ENCODE measurements at regions not wholly inside any gene's neighbourhood (a gene's known extent, or its start where the extent isn't known, plus 50 kb on each side); places are given as distances from the start of the nearest gene placed in this dataset.

DNA sequence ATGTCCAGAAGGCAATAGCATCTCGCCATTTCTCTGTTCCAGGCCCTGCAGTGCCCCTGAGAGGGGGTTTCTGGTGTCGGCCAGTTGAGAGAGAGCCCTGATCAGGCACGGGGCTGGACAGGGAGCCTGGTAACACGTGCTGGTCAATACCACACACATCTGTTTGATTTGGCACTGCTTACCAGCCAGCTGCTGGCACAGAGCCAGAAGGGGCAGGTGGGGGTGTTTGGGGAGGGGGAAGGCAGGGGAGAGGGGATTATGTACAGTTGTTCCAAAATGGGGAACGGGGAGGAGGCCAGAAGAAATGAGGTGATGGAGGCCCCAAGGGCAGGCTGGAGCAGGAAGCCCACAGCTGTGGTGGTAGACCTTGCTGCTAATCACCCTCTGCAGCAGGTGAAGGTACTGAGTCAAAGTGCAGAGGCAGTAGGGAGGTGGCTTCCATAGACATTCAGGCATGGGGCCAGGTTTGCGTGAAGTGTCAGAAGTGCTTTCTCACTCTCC lies 153.5 kb upstream of the LPP start:
- ATAC-seq: no peak
- FAIRE-seq: no peak
- SMC1A ChIA-PET (ENCODE audit: uncharacterized antibody, unreplicated experiment): interaction anchor here (0.8 to 1.7 kb wide), 2 partner anchors 63 to 86 kb away, joined by 3 read pairs; no protein-coding TSS in a partner anchor
- POLR2A ChIA-PET: no interaction called here
- H3K9ac ChIP-seq (ENCODE audit: control insufficient read depth, insufficient read depth, low read length): no peak overlapping the region
- no peaks in the 10 kb centered on the region for H3K9me3 ChIP-seq (replicated peaks; ENCODE audit: control insufficient read depth, insufficient read depth, low read length)
- no TSS peak for BruUV-seq (replicated peaks)
- DNase-seq (ENCODE audit: low read depth, low spot score): no peak
- H3K27me3 ChIP-seq (replicated peaks in 1 of 2; ENCODE audit: control insufficient read depth in 2 of 2, insufficient read depth in 2 of 2, low read length in 1 of 2): 0 out of 4 replicates have a peak, but pooled peaks cover 0 to 2% of the 10 kb centered on the region in 2 experiments
- no peaks in the 10 kb centered on the region for H3K36me3 ChIP-seq (ENCODE audit: control insufficient read depth in 2 of 2, insufficient read depth in 2 of 2, low read length in 1 of 2)
- H3K79me2 ChIP-seq (ENCODE audit: control insufficient read depth, insufficient read depth, low read length): no peaks in the 10 kb centered on the region
- no peak overlapping the region for H2AFZ ChIP-seq (ENCODE audit: control insufficient read depth, low read depth, low read length)
- 30% methylated on average over 6 of the region's 6 CpGs for WGBS (ENCODE audit: insufficient coverage, insufficient replicate concordance, low lambda C conversion rate, missing lambda C conversion rate)
- no peaks in the 10 kb centered on the region for H3K4me1 ChIP-seq (ENCODE audit: control insufficient read depth, insufficient read depth, low read length)
- H4K20me1 ChIP-seq (ENCODE audit: control insufficient read depth, insufficient read depth): no peaks in the 10 kb centered on the region; the same call in 1 of the 2 replicates
- TF ChIP-seq TCF7 (IDR thresholded peaks at IDR 0.05; ENCODE audit: borderline replicate concordance): no peak
- no peak for TF ChIP-seq RCOR1 (conservative IDR thresholded peaks at IDR 0.05; ENCODE audit: low read depth, low read length)
- TF ChIP-seq, protein P1, sequence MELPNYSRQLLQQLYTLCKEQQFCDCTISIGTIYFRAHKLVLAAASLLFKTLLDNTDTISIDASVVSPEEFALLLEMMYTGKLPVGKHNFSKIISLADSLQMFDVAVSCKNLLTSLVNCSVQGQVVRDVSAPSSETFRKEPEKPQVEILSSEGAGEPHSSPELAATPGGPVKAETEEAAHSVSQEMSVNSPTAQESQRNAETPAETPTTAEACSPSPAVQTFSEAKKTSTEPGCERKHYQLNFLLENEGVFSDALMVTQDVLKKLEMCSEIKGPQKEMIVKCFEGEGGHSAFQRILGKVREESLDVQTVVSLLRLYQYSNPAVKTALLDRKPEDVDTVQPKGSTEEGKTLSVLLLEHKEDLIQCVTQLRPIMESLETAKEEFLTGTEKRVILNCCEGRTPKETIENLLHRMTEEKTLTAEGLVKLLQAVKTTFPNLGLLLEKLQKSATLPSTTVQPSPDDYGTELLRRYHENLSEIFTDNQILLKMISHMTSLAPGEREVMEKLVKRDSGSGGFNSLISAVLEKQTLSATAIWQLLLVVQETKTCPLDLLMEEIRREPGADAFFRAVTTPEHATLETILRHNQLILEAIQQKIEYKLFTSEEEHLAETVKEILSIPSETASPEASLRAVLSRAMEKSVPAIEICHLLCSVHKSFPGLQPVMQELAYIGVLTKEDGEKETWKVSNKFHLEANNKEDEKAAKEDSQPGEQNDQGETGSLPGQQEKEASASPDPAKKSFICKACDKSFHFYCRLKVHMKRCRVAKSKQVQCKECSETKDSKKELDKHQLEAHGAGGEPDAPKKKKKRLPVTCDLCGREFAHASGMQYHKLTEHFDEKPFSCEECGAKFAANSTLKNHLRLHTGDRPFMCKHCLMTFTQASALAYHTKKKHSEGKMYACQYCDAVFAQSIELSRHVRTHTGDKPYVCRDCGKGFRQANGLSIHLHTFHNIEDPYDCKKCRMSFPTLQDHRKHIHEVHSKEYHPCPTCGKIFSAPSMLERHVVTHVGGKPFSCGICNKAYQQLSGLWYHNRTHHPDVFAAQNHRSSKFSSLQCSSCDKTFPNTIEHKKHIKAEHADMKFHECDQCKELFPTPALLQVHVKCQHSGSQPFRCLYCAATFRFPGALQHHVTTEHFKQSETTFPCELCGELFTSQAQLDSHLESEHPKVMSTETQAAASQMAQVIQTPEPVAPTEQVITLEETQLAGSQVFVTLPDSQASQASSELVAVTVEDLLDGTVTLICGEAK (IDR thresholded peaks at IDR 0.05; ENCODE audit: borderline replicate concordance): no peak
- TF ChIP-seq EZH2 (IDR thresholded peaks at IDR 0.05; ENCODE audit: borderline replicate concordance, control insufficient read depth, low read depth, low read length): no peak
- no peak for TF ChIP-seq CREM (IDR thresholded peaks at IDR 0.05; ENCODE audit: low read depth)
- TF ChIP-seq EED (IDR thresholded peaks at IDR 0.05; ENCODE audit: low read depth): no peak
- TF ChIP-seq KDM1A (IDR thresholded peaks at IDR 0.05; ENCODE audit: borderline replicate concordance): no peak
- TF ChIP-seq SPI1 (IDR thresholded peaks at IDR 0.05; ENCODE audit: borderline replicate concordance, insufficient read depth, low read depth, low read length): no peak
- CTCF ChIA-PET: interaction anchor here (0.6 kb wide), 1 partner anchor 259 kb away, joined by 3 read pairs; no protein-coding TSS in a partner anchor
- no peak overlapping the region for H3K4me2 ChIP-seq (ENCODE audit: control insufficient read depth, insufficient read depth)
- no peak overlapping the region for H3K4me3 ChIP-seq
- RAD21 ChIA-PET (ENCODE audit: unreplicated experiment): no interaction called here
- in situ Hi-C loops (cut with MboI) (no loop called here), intact Hi-C loops (cut with micrococcal nuclease; ENCODE audit: unreplicated experiment) (no loop called here)
- no peak overlapping the region for H3K27ac ChIP-seq (ENCODE audit: control insufficient read depth, insufficient read depth)
